Stimulated activated naive CD8-positive, alpha-beta T cell treated with anti-CD3 and anti-CD28 coated beads, Interleukin-15, Interleukin-2, amounts not matched to agents 100 ng/mL and 50 ng/mL, for 24 hours (primary cell): ENCODE measurements at regions not wholly inside any gene's neighbourhood (a gene's known extent, or its start where the extent isn't known, plus 50 kb on each side); places are given as distances from the start of the nearest gene placed in this dataset.

Experiments
- H3K27ac Mint-ChIP-seq: one replicate; pipeline ENCODE4 v1.8.0; 2021; ENCODE audit warnings: mild to moderate bottlenecking, mixed read lengths
- H3K27me3 Mint-ChIP-seq: one replicate; pipeline ENCODE4 v1.8.0; 2021; ENCODE audit warnings: mixed read lengths
- H3K36me3 Mint-ChIP-seq: one replicate; pipeline ENCODE4 v1.8.0; 2021; ENCODE audit warnings: low read depth, mixed read lengths
- H3K4me1 Mint-ChIP-seq: one replicate; pipeline ENCODE4 v1.8.0; 2021; ENCODE audit warnings: low read depth, mixed read lengths
- H3K4me3 Mint-ChIP-seq: one replicate; pipeline ENCODE4 v1.8.0; 2021; ENCODE audit warnings: mild to moderate bottlenecking, mixed read lengths
- H3K9me3 Mint-ChIP-seq: one replicate; pipeline ENCODE4 v1.8.0; 2021; ENCODE audit warnings: mixed read lengths

GRCh38 chr6:14272737-14273085, 155.1 kb downstream of the CD83 start:
- H3K36me3 Mint-ChIP-seq, result no peaks in the 10 kb centered on the region
- H3K4me1 Mint-ChIP-seq, result peaks cover 66% of the 10 kb centered on the region
- no peaks in the 10 kb centered on the region for H3K9me3 Mint-ChIP-seq
- H3K27me3 Mint-ChIP-seq, result no peaks in the 10 kb centered on the region
- H3K4me3 Mint-ChIP-seq, result no peak overlapping the region
- H3K27ac Mint-ChIP-seq, result no peak overlapping the region

GRCh38 chr6:14273191-14273590, 155.6 kb downstream of the CD83 start:
- H3K27ac Mint-ChIP-seq, result no peak overlapping the region
- H3K27me3 Mint-ChIP-seq, result no peaks in the 10 kb centered on the region

GRCh38 chr6:14274016-14274415, 156.4 kb downstream of the CD83 start:
- no peak overlapping the region for H3K4me3 Mint-ChIP-seq
- peaks cover 72% of the 10 kb centered on the region for H3K4me1 Mint-ChIP-seq
- H3K9me3 Mint-ChIP-seq, result no peaks in the 10 kb centered on the region
- no peak overlapping the region for H3K27ac Mint-ChIP-seq
- no peaks in the 10 kb centered on the region for H3K36me3 Mint-ChIP-seq
- no peaks in the 10 kb centered on the region for H3K27me3 Mint-ChIP-seq

More at GRCh38 chr6:14273191-14273590, 155.6 kb downstream of the CD83 start:
- no peak overlapping the region for H3K4me3 Mint-ChIP-seq
- peaks cover 71% of the 10 kb centered on the region for H3K4me1 Mint-ChIP-seq
- no peaks in the 10 kb centered on the region for H3K9me3 Mint-ChIP-seq
- no peaks in the 10 kb centered on the region for H3K36me3 Mint-ChIP-seq

- H3K4me1 Mint-ChIP-seq, result peaks cover 72% of the 10 kb centered on the region
- no peak overlapping the region for H3K4me3 Mint-ChIP-seq
- no peak overlapping the region for H3K27ac Mint-ChIP-seq
- H3K36me3 Mint-ChIP-seq, result no peaks in the 10 kb centered on the region
- no peaks in the 10 kb centered on the region for H3K9me3 Mint-ChIP-seq
- H3K27me3 Mint-ChIP-seq, result no peaks in the 10 kb centered on the region
These were observed 157.2 kb downstream of the CD83 start for GRCh38 chr6:14274546-14275492.

- peaks cover 66% of the 10 kb centered on the region for H3K4me1 Mint-ChIP-seq
- H3K9me3 Mint-ChIP-seq, result no peaks in the 10 kb centered on the region
- H3K27me3 Mint-ChIP-seq, result no peaks in the 10 kb centered on the region
- no peak overlapping the region for H3K27ac Mint-ChIP-seq
- no peaks in the 10 kb centered on the region for H3K36me3 Mint-ChIP-seq
- no peak overlapping the region for H3K4me3 Mint-ChIP-seq
These were observed 157.9 kb downstream of the CD83 start for GRCh38 chr6:14275493-14275851.

GRCh38 chr6:14276071-14276470, 158.5 kb downstream of the CD83 start:
- Mint-ChIP-seq H3K36me3 (no peaks in the 10 kb centered on the region), H3K4me1 (peaks cover 60% of the 10 kb centered on the region), H3K4me3 (no peak overlapping the region), H3K27me3 (no peaks in the 10 kb centered on the region), H3K9me3 (no peaks in the 10 kb centered on the region), H3K27ac (peak overlapping the region; percentile 70)

GRCh38 chr6:14276667-14277404, 159.3 kb downstream of the CD83 start:
- Mint-ChIP-seq H3K4me1 (peaks cover 53% of the 10 kb centered on the region), H3K4me3 (peak overlapping the region; percentile 38), H3K9me3 (no peaks in the 10 kb centered on the region), H3K27me3 (no peaks in the 10 kb centered on the region), H3K36me3 (no peaks in the 10 kb centered on the region), H3K27ac (peak overlapping the region; percentile 75)

- Mint-ChIP-seq H3K9me3 (no peaks in the 10 kb centered on the region), H3K27me3 (no peaks in the 10 kb centered on the region), H3K27ac (peak overlapping the region; percentile 75), H3K4me1 (peaks cover 47% of the 10 kb centered on the region), H3K4me3 (peak overlapping the region; percentile 38), H3K36me3 (no peaks in the 10 kb centered on the region)
These were observed 159.9 kb downstream of the CD83 start for GRCh38 chr6:14277405-14277930.

- Mint-ChIP-seq H3K27me3 (no peaks in the 10 kb centered on the region), H3K4me3 (no peak overlapping the region), H3K4me1 (peaks cover 47% of the 10 kb centered on the region), H3K36me3 (no peaks in the 10 kb centered on the region), H3K9me3 (no peaks in the 10 kb centered on the region), H3K27ac (peak overlapping the region; percentile 75)
These were observed 160.4 kb downstream of the CD83 start for GRCh38 chr6:14278006-14278405.

GRCh38 chr6:14278446-14278845, 160.9 kb downstream of the CD83 start:
- Mint-ChIP-seq H3K4me1 (peaks cover 47% of the 10 kb centered on the region), H3K9me3 (no peaks in the 10 kb centered on the region), H3K27me3 (no peaks in the 10 kb centered on the region), H3K27ac (peak overlapping the region; percentile 1), H3K36me3 (no peaks in the 10 kb centered on the region), H3K4me3 (no peak overlapping the region)

- Mint-ChIP-seq H3K4me3 (no peak overlapping the region), H3K27me3 (no peaks in the 10 kb centered on the region), H3K27ac (no peak overlapping the region), H3K9me3 (no peaks in the 10 kb centered on the region), H3K36me3 (no peaks in the 10 kb centered on the region), H3K4me1 (peaks cover 36% of the 10 kb centered on the region)
These were observed 162.5 kb downstream of the CD83 start for GRCh38 chr6:14280006-14280510.

- Mint-ChIP-seq H3K4me3 (no peak overlapping the region), H3K27me3 (no peaks in the 10 kb centered on the region), H3K36me3 (no peaks in the 10 kb centered on the region), H3K27ac (no peak overlapping the region), H3K4me1 (peaks cover 28% of the 10 kb centered on the region), H3K9me3 (no peaks in the 10 kb centered on the region)
These were observed 163.3 kb downstream of the CD83 start for GRCh38 chr6:14280766-14281293.

- no peak overlapping the region for H3K4me3 Mint-ChIP-seq
- peaks cover 16% of the 10 kb centered on the region for H3K4me1 Mint-ChIP-seq
- no peak overlapping the region for H3K27ac Mint-ChIP-seq
- no peaks in the 10 kb centered on the region for H3K27me3 Mint-ChIP-seq
- H3K9me3 Mint-ChIP-seq, result no peaks in the 10 kb centered on the region
- no peaks in the 10 kb centered on the region for H3K36me3 Mint-ChIP-seq
These were observed 164.5 kb downstream of the CD83 start for GRCh38 chr6:14281811-14282660.

- Mint-ChIP-seq H3K36me3 (no peaks in the 10 kb centered on the region), H3K4me1 (peaks cover 6% of the 10 kb centered on the region), H3K9me3 (no peaks in the 10 kb centered on the region), H3K27me3 (no peaks in the 10 kb centered on the region), H3K4me3 (no peak overlapping the region), H3K27ac (no peak overlapping the region)
These were observed 165.4 kb downstream of the CD83 start for GRCh38 chr6:14282854-14283505.
